GM23248 (cell line): ENCODE measurements at regions not wholly inside any gene's neighbourhood (a gene's known extent, or its start where the extent isn't known, plus 50 kb on each side); places are given as distances from the start of the nearest gene placed in this dataset.

ENCODE experiments used
- EZH2 ChIP-seq: fragments of 200-600 bp; sonication (generic); IDR thresholded peaks from 2 replicates; pipeline ENCODE4 v1.6.1; 2018; ENCODE audit warnings: antibody characterized with exemption, mild to moderate bottlenecking; ENCODE audit not compliant: insufficient read depth, poor library complexity, severe bottlenecking
- EZH2phosphoT487 ChIP-seq: fragments of 200-600 bp; sonication (generic); IDR thresholded peaks from 2 replicates; pipeline ENCODE4 v1.6.1; 2018; ENCODE audit warnings: antibody characterized with exemption, moderate library complexity, mild to moderate bottlenecking, low read depth; ENCODE audit not compliant: insufficient read depth

DNA sequence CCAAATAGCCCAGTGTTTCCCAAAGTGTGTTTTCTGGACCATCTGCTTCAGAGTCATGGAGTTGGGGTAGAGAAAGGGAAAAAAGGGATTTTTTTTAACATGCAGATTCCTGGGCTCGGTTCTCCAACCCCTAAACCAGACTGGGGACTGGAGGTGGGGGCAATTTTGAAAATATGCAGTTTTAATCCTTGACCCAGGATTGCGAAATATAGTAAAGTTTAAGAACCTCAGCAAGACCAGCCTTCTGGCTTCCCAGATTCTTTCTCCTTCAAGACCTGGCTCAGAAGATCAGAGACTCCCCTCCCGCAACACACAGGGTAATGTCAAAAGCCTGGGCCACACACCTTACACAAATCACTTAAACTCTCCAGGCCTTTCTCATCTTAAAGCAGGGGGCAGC lies 150.1 kb downstream of the PAH start:
- no peak for TF ChIP-seq EZH2
- no peak for TF ChIP-seq EZH2phosphoT487
